Suprapubic skin (tissue), 3 donors: ENCODE measurements at regions not wholly inside any gene's neighbourhood (a gene's known extent, or its start where the extent isn't known, plus 50 kb on each side); places are given as distances from the start of the nearest gene placed in this dataset.

Experiments
- POLR2AphosphoS5 ChIP-seq, 3 donors: sonication (generic); formaldehyde crosslinking; IDR thresholded peaks; one replicate each; pipeline ENCODE4 v1.6.1; 2017; ENCODE audit warnings: antibody characterized with exemption in 3 of 3
- TF ChIP-seq, protein P1 (sequence below), 2 donors: fragments of 200-600 bp in 1 of 2; fragments of 450-650 bp in 1 of 2; sonication (generic) in 1 of 2; IDR thresholded peaks; one replicate each; pipeline ENCODE4 v1.5.1; 2016 to 2019; ENCODE audit warnings: antibody characterized with exemption in 2 of 2, mild to moderate bottlenecking in 1 of 2, moderate library complexity in 1 of 2

DNA sequence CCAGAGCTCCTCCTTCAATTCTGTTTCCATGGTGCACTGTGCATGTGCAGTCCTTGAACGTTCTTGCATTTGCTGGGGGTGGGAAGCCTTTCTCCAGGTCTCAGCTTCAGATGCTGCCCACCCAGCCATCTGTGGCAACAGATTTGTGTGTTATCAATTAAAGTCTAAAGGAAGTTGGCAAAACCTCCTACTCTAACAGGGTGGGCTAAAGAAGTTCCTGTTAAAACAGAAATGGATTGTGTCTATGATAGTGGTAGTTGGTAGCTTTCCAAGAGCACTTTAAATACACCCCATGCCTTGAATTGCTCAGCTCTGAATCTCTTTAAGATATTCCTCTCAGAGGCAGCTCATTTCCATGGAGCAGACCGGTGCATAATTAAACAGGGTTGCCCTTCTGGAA is 488.0 kb upstream of the SUCLG2 start:
- TF ChIP-seq POLR2AphosphoS5 (IDR thresholded peaks at IDR 0.05): no peak
- TF ChIP-seq, protein P1, sequence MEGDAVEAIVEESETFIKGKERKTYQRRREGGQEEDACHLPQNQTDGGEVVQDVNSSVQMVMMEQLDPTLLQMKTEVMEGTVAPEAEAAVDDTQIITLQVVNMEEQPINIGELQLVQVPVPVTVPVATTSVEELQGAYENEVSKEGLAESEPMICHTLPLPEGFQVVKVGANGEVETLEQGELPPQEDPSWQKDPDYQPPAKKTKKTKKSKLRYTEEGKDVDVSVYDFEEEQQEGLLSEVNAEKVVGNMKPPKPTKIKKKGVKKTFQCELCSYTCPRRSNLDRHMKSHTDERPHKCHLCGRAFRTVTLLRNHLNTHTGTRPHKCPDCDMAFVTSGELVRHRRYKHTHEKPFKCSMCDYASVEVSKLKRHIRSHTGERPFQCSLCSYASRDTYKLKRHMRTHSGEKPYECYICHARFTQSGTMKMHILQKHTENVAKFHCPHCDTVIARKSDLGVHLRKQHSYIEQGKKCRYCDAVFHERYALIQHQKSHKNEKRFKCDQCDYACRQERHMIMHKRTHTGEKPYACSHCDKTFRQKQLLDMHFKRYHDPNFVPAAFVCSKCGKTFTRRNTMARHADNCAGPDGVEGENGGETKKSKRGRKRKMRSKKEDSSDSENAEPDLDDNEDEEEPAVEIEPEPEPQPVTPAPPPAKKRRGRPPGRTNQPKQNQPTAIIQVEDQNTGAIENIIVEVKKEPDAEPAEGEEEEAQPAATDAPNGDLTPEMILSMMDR (IDR thresholded peaks at IDR 0.05): no peak
